GM23338 (cell line): ENCODE measurements at regions not wholly inside any gene's neighbourhood (a gene's known extent, or its start where the extent isn't known, plus 50 kb on each side); places are given as distances from the start of the nearest gene placed in this dataset.

Experiments used
- ATAC-seq: fragments of 200-7000 bp; cut with Tn5 transposase; 3 replicates; pipeline ENCODE4 v1.9.1; 2020
- DNase-seq: peaks from one replicate; pipeline ENCODE4 v3.0.0-alpha.2; 2015; ENCODE audit warnings: low spot score
- H2AFZ ChIP-seq: fragments of 200-600 bp; sonication (generic); 2 replicates; pipeline ENCODE4 v1.8.0; 2016; ENCODE audit warnings: antibody characterized with exemption, mild to moderate bottlenecking, moderate library complexity
- H3F3A ChIP-seq: fragments of 200-600 bp; sonication (generic); replicated peaks from 2 replicates; pipeline ENCODE4 v1.8.0; 2017; ENCODE audit warnings: antibody characterized with exemption, mixed run types, low read depth
- H3K27ac ChIP-seq: fragments of 200-600 bp; sonication (generic); 2 replicates; pipeline ENCODE4 v1.6.1; 2016; ENCODE audit warnings: low read depth
- H3K27me3 ChIP-seq: fragments of 200-600 bp; sonication (generic); 2 replicates; pipeline ENCODE4 v1.8.0; 2016; ENCODE audit warnings: mild to moderate bottlenecking, mixed run types, moderate library complexity; ENCODE audit not compliant: insufficient read depth
- H3K36me3 ChIP-seq: fragments of 200-600 bp; sonication (generic); 2 replicates; pipeline ENCODE4 v1.8.0; 2016; ENCODE audit warnings: mild to moderate bottlenecking; ENCODE audit not compliant: insufficient read depth
- H3K4me1 ChIP-seq: fragments of 200-600 bp; sonication (generic); 2 replicates; pipeline ENCODE4 v1.8.0; 2016; ENCODE audit warnings: mild to moderate bottlenecking, moderate library complexity; ENCODE audit not compliant: insufficient read depth
- H3K4me2 ChIP-seq: fragments of 200-600 bp; sonication (generic); 2 replicates; pipeline ENCODE4 v1.7.1; 2017; ENCODE audit warnings: mixed run types
- H3K4me3 ChIP-seq: fragments of 200-600 bp; sonication (generic); 2 replicates; pipeline ENCODE4 v1.6.1; 2016; ENCODE audit warnings: mixed run types
- H3K79me2 ChIP-seq: fragments of 200-600 bp; sonication (generic); replicated peaks from 2 replicates; pipeline ENCODE4 v1.8.0; 2017; ENCODE audit warnings: mild to moderate bottlenecking; ENCODE audit not compliant: insufficient read depth
- H3K9me2 ChIP-seq: fragments of 200-600 bp; sonication (generic); 2 replicates; pipeline ENCODE4 v1.8.0; 2017; ENCODE audit not compliant: insufficient read depth
- H4K20me1 ChIP-seq: fragments of 200-600 bp; sonication (generic); replicated peaks from 2 replicates; pipeline ENCODE4 v1.8.0; 2017; ENCODE audit warnings: mild to moderate bottlenecking; ENCODE audit not compliant: insufficient read depth
- H3K27ac Mint-ChIP-seq: 2 replicates; pipeline ENCODE4 v1.8.0; 2020; ENCODE audit warnings: inconsistent platforms, mild to moderate bottlenecking, moderate library complexity, mixed read lengths
- H3K27me3 Mint-ChIP-seq: 3 replicates; pipeline ENCODE4 v1.8.0; 2022; ENCODE audit warnings: low read depth, mild to moderate bottlenecking, moderate library complexity, mixed read lengths, inconsistent platforms; ENCODE audit not compliant: insufficient read depth, poor library complexity
- H3K36me3 Mint-ChIP-seq: 3 replicates; pipeline ENCODE4 v1.8.0; 2021; ENCODE audit warnings: low read depth, mild to moderate bottlenecking, inconsistent platforms, moderate library complexity, mixed read lengths
- H3K4me1 Mint-ChIP-seq: 3 replicates; pipeline ENCODE4 v1.8.0; 2020; ENCODE audit warnings: mild to moderate bottlenecking, inconsistent platforms, mixed read lengths
- H3K4me3 Mint-ChIP-seq: 3 replicates; pipeline ENCODE4 v1.8.0; 2021; ENCODE audit warnings: moderate library complexity, mild to moderate bottlenecking, inconsistent platforms, mixed read lengths
- H3K9me3 Mint-ChIP-seq: 3 replicates; pipeline ENCODE4 v1.8.0; 2020; ENCODE audit warnings: moderate library complexity, mild to moderate bottlenecking, inconsistent platforms, mixed read lengths
- EZH2 ChIP-seq: fragments of 200-600 bp; sonication (generic); IDR thresholded peaks from one replicate; pipeline ENCODE4 v1.8.0; 2017; ENCODE audit warnings: antibody characterized with exemption, mild to moderate bottlenecking, low read depth; ENCODE audit not compliant: unreplicated experiment
- NANOG ChIP-seq: IDR thresholded peaks from 2 replicates; pipeline ENCODE4 v1.6.1; 2016; ENCODE audit warnings: antibody characterized with exemption, borderline replicate concordance
- POLR2AphosphoS5 ChIP-seq: IDR thresholded peaks from 2 replicates; pipeline ENCODE4 v1.6.1; 2016; ENCODE audit warnings: antibody characterized with exemption, low read depth
- ZNF114 ChIP-seq: fragments of 250-450 bp; sonication (Bioruptor Pico); IDR thresholded peaks from 2 replicates; pipeline ENCODE4 v1.5.0; 2020; ENCODE audit warnings: mild to moderate bottlenecking, moderate library complexity
- TF ChIP-seq, protein P1 (sequence below): fragments of 250-450 bp; sonication (Bioruptor Pico); IDR thresholded peaks from 2 replicates; pipeline ENCODE4 v1.5.0; 2020; ENCODE audit warnings: mild to moderate bottlenecking, moderate library complexity

DNA sequence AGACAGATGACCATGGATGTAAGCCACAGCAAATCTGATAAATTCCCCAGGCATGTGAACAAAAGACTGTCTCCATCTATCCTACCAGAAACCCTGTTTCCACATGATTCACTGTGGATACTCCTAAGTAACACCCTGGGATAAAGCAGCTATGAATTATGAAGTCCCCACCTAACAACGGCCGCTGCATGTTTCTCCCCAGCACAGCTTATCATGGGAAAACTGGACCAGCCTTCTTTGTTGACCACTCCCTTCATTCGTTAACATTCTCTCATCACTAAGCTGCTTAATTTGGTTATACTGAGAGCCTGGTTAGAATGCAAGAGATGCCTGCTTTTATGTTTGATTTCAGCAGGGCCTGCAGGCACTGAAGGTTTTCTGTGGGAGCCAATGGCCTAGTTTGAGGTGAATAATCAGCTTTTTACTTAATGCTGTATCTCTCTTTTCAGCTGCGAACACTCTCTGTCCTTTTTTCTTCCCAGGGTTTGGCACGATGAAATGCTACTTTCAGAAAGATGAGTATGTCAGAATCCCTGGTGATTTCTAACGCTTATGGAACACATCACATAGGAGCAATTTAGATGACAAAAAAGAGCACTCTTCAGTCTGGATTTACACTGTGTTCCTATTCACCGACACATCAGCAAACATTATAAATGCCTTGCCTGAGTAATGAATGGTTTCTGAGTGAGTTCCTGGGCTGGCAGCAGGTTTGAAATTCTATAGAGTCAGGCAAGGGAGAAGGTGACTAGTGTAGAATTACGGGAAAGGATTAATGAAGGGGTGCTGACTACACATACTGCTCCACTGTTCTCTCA lies 318.4 kb upstream of the ZNF608 start:
- Mint-ChIP-seq H3K4me1 (peaks cover 30% of the 10 kb centered on the region), H3K27me3 (peaks cover 1% of the 10 kb centered on the region), H3K4me3 (no peak overlapping the region), H3K27ac (no peak overlapping the region), H3K9me3 (peaks cover 5% of the 10 kb centered on the region; the same call in 1 of the 3 replicates), H3K36me3 (peaks cover 8% of the 10 kb centered on the region; the same call in 2 of the 3 replicates)
- peaks cover 15% of the 10 kb centered on the region for H3F3A ChIP-seq
- no peak overlapping the region for H3K4me3 ChIP-seq
- peaks cover 3% of the 10 kb centered on the region; the same call in 1 of the 2 replicates for H3K36me3 ChIP-seq
- DNase-seq (no peak), ATAC-seq (peak; percentile 57)
- no peaks in the 10 kb centered on the region for H3K79me2 ChIP-seq
- H3K4me1 ChIP-seq = peaks cover 29% of the 10 kb centered on the region
- no peaks in the 10 kb centered on the region for H3K27me3 ChIP-seq
- no peaks in the 10 kb centered on the region for H4K20me1 ChIP-seq
- TF ChIP-seq, protein P1, sequence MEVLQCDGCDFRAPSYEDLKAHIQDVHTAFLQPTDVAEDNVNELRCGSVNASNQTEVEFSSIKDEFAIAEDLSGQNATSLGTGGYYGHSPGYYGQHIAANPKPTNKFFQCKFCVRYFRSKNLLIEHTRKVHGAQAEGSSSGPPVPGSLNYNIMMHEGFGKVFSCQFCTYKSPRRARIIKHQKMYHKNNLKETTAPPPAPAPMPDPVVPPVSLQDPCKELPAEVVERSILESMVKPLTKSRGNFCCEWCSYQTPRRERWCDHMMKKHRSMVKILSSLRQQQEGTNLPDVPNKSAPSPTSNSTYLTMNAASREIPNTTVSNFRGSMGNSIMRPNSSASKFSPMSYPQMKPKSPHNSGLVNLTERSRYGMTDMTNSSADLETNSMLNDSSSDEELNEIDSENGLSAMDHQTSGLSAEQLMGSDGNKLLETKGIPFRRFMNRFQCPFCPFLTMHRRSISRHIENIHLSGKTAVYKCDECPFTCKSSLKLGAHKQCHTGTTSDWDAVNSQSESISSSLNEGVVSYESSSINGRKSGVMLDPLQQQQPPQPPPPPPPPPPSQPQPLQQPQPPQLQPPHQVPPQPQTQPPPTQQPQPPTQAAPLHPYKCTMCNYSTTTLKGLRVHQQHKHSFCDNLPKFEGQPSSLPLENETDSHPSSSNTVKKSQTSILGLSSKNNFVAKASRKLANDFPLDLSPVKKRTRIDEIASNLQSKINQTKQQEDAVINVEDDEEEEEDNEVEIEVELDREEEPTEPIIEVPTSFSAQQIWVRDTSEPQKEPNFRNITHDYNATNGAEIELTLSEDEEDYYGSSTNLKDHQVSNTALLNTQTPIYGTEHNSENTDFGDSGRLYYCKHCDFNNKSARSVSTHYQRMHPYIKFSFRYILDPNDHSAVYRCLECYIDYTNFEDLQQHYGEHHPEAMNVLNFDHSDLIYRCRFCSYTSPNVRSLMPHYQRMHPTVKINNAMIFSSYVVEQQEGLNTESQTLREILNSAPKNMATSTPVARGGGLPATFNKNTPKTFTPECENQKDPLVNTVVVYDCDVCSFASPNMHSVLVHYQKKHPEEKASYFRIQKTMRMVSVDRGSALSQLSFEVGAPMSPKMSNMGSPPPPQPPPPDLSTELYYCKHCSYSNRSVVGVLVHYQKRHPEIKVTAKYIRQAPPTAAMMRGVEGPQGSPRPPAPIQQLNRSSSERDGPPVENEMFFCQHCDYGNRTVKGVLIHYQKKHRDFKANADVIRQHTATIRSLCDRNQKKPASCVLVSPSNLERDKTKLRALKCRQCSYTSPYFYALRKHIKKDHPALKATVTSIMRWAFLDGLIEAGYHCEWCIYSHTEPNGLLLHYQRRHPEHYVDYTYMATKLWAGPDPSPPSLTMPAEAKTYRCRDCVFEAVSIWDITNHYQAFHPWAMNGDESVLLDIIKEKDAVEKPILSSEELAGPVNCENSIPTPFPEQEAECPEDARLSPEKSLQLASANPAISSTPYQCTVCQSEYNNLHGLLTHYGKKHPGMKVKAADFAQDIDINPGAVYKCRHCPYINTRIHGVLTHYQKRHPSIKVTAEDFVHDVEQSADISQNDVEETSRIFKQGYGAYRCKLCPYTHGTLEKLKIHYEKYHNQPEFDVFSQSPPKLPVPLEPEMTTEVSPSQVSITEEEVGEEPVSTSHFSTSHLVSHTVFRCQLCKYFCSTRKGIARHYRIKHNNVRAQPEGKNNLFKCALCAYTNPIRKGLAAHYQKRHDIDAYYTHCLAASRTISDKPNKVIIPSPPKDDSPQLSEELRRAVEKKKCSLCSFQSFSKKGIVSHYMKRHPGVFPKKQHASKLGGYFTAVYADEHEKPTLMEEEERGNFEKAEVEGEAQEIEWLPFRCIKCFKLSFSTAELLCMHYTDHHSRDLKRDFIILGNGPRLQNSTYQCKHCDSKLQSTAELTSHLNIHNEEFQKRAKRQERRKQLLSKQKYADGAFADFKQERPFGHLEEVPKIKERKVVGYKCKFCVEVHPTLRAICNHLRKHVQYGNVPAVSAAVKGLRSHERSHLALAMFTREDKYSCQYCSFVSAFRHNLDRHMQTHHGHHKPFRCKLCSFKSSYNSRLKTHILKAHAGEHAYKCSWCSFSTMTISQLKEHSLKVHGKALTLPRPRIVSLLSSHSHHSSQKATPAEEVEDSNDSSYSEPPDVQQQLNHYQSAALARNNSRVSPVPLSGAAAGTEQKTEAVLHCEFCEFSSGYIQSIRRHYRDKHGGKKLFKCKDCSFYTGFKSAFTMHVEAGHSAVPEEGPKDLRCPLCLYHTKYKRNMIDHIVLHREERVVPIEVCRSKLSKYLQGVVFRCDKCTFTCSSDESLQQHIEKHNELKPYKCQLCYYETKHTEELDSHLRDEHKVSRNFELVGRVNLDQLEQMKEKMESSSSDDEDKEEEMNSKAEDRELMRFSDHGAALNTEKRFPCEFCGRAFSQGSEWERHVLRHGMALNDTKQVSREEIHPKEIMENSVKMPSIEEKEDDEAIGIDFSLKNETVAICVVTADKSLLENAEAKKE (CRISPR knock-in tag) = no peak
- TF ChIP-seq NANOG (no peak), ZNF114 (CRISPR knock-in tag) (no peak), EZH2 (no peak)
- H2AFZ ChIP-seq = peak overlapping the region; percentile 84; the same call in 1 of the 2 replicates
- 0 out of 2 replicates have a peak overlapping the region, but pooled peaks have one; percentile 24 for H3K4me2 ChIP-seq
- peaks cover 5% of the 10 kb centered on the region; the same call in 1 of the 2 replicates for H3K9me2 ChIP-seq
- H3K27ac ChIP-seq = no peak overlapping the region

DNA sequence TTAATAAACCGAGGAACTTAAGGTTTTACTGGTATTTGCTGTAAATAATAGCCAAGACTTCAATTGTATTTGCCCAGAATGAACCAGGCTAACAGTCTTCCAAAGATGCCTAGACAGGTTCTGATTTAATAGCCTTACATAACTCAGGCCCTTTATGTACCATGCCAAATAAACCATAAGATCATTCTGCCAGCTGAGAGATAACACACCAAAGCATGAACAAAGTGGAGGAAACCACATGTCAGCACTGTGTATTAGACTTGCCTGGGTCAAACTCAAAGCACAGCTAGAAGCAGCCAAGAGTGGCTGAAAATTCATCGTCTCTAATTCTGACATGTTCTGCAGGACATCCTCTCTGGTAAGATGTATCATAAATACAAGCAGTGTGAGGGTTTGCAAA lies 319.3 kb upstream of the ZNF608 start:
- Histone ChIP-seq H4K20me1 (no peaks in the 10 kb centered on the region), H3K36me3 (peaks cover 3% of the 10 kb centered on the region; the same call in 1 of the 2 replicates), H3K4me1 (peaks cover 22% of the 10 kb centered on the region), H3K27me3 (no peaks in the 10 kb centered on the region), H3K4me2 (no peak overlapping the region), H3F3A (peaks cover 15% of the 10 kb centered on the region), H2AFZ (no peak overlapping the region; the same call in 1 of the 2 replicates), H3K4me3 (no peak overlapping the region), H3K9me2 (peaks cover 5% of the 10 kb centered on the region; the same call in 1 of the 2 replicates), H3K79me2 (no peaks in the 10 kb centered on the region), H3K27ac (no peak overlapping the region)
- peaks cover 23% of the 10 kb centered on the region for H3K4me1 Mint-ChIP-seq
- H3K27me3 Mint-ChIP-seq = no peaks in the 10 kb centered on the region
- ATAC-seq (no peak), DNase-seq (no peak)
- H3K4me3 Mint-ChIP-seq = no peak overlapping the region
- no peak overlapping the region for H3K27ac Mint-ChIP-seq
- peaks cover 8% of the 10 kb centered on the region; the same call in 2 of the 3 replicates for H3K36me3 Mint-ChIP-seq
- H3K9me3 Mint-ChIP-seq = peaks cover 8% of the 10 kb centered on the region; the same call in 2 of the 3 replicates
- no peak for TF ChIP-seq EZH2
- no peak for TF ChIP-seq NANOG
- TF ChIP-seq POLR2AphosphoS5 = no peak
